ENCODE measurements at regions not wholly inside any gene's neighbourhood (a gene's known extent, or its start where the extent isn't known, plus 50 kb on each side); places are given as distances from the start of the nearest gene placed in this dataset.
A peak's percentile ranks its signal among the peaks of the same experiment; 100 is the strongest.
"Not testable (repeated sequence)": the region's sequence is repeated elsewhere in the genome, so short reads cannot be mapped to it uniquely, and the experiment has no call there.

DNA sequence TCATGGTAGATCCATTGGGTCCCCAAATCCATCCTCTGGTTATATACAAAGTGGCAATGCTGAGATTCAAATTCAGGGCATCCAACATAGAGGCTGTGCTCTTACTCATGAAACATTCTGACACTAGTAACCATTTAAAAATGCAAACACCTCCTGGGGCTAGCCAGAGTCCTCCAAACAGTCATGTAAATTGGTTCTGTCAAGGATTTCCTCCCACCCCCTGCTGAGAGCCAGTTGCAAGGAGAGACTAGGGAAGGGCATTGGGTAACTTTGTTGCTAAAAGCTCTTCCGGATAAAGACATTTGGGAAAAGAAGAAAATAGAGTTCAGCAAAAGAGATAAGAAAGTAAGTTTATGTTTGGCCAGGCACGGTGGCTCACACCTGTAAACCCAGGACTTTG, 58.3 kb downstream of the ART5 start:
- DNase-seq = not testable (repeated sequence)

DNA sequence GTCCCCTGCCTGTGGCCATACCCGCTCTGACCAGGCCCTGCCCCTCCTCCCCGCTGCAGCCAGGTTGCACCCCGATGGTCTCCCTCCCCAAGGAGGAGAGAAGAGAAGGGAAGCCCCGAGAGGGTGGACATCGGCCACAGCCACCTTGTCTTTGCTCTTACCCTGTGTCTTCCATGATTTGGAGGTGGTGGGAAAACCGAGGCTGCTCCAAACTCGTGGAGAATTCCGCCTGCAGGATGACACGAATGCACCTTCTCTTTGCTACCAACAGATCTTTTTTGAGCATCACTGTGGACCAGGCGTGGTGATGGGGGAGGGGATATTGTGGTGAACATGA, 60.4 kb downstream of the ART5 start:
- DNase-seq = not testable (repeated sequence)

DNA sequence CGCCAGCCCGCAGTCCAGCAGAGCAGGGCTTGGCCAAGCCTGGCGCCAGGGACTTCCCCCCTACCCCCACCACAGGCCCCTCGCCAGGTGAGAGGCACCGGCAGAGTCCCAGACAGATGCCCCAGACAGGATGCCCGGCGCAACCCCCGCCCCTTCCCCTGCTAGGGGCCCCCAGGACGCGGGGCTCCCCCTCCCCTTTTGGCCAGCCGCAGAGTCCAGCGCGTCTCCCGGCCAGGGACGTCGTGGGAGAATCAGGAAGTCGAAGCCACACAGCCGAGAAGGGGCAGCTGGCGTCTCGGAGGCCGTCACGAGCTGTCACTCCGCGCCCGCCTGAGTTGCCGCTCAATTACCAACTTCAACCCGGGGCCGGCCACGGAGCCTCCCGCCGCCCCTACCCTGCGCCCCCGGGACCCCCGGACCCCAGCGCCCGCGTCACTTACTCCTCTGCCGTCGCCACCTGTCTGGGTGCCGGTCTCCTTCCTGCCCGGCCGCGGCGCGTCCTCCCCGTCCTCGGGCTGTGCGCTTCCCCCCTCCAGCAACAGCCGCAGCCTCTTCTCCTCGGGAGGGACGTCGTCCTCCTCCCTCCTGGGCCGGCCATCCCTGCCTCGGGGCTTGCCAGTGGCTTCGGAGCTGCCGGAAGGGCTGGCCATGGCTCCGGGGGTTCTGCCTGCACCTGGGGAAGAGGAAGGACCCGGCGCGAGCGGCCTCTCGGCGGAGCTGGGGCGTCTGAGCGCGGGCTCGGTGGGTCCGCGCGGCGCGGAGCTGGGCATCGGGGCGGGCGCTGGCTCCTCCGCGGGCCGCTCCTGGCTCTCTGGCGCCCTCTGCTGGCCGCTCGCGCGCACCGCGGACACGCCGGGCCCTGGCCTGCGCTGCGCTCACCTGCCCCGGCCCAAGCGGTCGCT, 61.1 kb downstream of the ART5 start:
- peak; percentile 82 for DNase-seq

DNA sequence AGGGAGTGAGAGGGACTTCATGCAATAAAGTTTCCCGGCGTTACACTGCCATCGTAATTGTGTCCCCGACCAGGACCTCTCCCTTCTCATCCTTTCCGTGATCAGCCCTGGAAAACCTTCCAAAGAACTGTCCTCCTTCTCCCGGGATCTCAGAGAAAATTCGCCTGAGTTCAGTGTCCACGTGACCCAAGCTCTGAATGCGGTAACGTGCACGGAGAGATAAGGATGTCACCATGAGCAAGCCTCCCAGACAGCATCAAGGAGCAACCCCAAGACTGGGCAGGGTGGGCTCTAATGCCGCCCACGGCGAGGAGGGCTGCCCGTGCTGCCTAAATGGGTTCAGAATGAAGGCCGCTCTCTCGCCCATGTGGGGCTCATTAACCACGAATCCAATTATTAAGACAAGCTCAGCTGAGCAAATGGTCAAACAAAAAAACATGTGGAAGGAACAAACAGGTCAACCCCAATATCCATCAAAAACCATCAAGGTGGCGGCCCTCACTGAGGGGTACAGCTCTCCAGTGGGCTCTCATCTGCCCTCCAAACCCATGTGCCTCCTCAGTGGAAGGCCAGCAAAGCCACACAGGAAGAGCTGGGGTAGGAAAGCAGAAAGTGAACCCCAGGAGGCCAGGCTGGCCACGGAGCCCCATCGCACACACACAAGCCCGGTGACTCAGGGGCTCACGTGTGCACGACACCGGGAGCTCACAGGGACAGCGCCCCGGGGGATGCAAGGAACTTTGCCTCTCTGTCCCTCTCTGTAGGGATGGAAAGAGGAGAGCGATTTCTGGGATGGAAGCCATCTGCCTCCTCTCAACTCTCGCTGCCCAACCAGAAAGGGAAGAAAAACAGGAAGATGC, 62.0 kb downstream of the ART5 start:
- not testable (repeated sequence) for DNase-seq

DNA sequence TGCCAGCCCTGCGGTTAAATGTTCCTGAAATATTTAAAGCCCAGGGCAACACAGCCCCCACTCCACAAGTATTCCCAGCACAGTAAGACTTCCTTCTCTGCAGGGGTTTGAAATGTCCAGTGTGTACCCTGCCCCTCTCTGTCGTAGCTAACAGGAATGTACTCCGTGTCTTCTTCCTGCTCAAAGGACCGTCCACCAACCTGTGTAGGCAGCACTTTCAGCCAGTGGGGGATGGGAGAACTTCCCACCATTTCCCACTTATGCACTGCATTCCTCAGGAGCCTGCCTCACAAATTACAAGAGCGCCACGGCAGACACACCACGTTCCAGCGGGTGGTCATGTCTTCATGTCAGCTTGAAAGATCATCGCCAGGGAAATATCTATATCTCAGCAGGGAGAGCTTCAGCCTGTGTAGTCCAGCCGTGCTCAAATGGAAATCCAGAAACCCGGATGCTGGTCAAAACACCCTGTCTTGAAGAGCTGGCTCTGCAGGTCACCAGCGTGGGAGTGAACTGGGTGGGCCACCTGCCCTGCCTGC, 65.7 kb downstream of the ART5 start:
- DNase-seq = not testable (repeated sequence)

DNA sequence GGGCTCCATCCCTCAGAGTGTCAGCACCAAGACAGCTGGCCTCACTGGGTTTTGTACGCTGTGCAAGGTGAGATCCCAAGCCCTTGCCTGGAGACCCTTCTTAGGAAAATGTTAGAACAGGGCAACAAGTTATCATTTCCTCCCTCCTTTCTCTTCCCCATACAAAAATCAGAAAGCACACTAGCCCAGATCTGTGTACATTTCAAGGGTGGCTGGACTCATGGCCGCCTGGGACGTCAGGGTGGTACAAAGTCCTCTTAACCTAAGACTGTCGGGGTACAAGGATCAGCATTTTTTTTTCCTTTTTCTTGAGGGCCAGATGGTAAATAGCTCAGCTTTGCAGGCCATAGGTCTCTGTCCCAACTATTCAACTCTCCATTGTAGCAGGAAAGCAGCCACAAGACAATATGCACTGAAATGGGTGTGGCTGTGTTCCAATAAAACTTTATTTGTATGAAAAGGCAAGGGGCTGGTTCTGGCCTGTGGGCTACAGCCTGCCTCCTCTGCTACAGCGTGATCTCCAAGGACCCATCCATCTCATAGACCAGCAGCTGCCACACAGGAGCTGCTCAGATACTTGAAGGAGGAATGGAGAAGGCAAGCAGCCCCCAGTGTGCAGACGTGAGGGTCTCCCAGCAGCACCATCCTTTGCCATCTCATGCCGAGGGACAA, 68.7 kb downstream of the ART5 start:
- not testable (repeated sequence) for DNase-seq

DNA sequence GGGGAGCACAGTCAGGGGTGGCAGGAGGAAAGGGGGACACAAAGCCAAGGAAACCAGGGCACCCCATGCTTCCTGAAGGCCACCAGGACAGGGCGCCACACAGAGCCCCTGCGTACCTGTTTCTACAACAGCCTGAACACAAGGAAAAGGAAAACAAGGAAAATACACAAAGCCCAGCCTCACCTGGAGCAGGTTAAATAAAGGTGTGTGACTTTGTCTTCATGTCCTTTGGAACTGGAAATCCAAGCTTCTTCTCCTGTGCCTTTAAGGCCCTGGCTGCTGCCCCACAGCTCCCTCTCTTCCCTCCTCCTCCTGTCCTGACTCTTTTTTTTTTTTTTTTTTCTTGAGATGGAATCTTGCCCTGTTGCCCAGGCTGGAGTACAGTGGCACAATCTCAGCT, 70.0 kb downstream of the ART5 start:
- not testable (repeated sequence) for DNase-seq

DNA sequence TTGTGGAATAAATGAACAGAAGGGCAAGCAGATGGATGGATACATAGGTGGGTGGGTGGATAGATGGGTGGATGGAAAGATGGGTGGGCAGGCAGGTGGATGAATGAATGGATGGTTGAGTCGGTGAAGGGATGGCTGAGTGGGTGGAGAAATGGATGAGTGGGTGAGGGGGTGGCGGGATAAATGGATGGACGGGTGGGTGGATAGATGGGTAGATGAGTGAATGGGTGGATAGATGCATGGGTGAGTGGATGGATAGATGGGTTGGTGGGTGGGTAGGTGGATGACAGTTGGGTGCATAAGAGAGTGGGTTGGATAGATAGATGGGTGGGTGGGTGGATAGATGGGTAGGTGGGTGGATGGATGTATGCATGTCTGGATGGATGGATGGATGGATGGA, 76.0 kb downstream of the ART5 start:
- DNase-seq = not testable (repeated sequence)

DNA sequence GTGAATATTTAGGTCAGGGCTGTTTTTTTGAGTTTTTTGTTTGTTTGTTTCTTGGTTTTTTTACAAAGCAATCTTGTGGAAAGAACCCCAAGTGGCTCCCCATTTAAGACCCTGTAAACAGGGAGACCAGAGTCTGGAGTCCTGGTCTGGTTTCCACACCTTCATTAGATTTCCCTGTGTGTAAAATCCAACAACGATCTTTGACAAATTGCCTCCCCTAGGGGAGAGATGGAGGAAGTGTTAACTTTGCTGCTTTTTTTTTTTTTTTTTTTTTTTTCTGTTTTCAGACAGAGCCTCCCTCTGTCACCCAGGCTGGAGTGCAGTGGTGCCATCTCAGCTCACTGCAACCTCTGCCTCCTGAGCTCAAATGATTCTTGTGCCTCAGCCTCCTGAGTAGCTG, 77.4 kb downstream of the ART5 start:
- DNase-seq = not testable (repeated sequence)

DNA sequence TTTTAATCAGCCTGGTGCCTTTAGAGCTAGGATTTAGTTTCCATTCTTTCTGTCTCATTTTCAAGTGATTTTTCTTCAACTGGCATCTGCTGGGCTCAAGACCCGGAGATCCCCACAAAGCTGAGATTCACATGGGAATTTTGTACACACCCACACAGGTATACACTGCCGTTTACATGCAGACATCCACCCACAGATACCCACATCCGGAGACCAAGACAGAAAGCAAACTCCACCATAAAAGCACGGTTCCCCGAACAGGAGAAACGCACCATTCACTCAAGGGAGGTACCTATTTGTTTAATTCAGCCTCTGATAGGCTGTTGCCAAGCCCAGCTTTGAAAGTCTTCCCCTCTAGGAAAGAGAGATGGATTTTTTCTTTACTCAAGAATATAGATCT, 87.2 kb downstream of the ART5 start:
- DNase-seq = not testable (repeated sequence)

DNA sequence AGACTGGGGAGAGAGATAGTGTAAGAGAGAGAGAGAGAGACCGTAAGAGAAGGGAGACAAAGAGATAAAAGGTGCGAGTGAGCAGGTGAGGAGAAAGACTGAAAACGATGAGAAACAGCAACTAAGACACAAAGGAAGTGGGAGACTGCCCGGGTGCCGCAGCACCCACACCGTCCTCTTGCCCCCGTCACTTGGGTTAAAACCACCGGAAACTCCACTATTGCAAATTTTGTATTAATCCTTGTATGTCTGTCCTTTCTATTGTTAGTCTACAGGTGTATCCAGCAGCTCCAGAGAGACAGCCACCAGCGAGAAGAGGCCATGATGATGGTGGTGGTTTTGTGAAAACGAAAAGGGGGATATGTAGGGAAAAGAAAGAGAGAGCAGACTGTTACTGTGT, 96.8 kb downstream of the ART5 start:
- not testable (repeated sequence) for DNase-seq

DNA sequence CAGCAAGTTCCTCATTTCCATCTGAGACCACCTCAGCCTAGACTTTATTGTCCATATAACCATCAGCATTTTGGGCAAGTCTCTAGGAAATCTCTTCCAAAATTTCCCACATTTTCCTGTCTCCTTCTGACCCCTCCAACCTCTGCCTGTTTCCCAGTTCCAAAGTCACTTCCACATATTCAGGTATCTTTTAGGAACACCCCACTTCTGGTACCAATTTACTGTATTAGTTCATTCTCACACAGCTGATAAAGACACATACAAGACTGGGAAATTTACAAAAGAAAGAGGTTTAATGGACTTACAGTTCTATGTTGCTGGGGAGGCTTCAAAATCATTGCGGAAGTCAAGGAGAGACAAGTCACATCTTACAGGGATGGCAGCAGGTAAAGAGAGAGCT, 103.6 kb downstream of the ART5 start:
- not testable (repeated sequence) for DNase-seq

DNA sequence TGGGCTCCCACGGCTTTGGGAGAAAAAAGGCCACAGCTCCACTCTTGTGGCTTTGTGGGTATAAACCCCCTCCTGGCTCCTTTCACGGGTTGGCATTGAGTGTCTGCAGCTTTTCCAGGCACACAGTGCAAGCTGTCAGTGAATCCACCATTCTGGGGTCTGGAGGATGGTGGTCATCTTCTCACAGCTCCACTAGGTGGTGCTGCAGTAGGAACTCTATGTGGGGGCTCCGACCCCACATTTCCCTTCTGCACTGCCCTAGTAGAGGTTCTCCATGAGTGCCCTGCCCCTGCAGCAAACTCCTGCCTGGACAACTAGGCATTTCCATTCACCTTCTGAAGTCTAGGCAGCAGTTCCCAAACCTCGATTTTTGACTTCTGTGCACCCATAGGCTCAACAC, 104.5 kb downstream of the ART5 start:
- DNase-seq = not testable (repeated sequence)

DNA sequence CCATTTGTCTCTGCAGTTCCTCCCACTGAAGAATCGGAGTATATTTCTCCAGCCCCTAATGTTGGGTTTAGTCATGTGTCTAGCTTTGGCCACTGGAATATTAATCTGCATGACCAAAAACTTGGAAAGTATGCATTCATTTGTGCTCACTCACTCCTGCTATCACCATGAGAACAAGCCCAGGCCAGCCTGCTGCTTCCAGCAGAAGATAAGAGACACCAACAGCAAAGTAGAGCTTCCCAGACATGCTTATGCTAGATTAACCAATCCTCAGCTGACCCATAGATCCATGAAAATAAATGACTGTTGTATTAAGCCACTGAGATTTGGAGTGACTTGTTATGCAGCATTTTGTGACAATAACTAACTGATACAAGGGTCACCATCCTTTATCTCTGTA, 108.8 kb downstream of the ART5 start:
- not testable (repeated sequence) for DNase-seq

DNA sequence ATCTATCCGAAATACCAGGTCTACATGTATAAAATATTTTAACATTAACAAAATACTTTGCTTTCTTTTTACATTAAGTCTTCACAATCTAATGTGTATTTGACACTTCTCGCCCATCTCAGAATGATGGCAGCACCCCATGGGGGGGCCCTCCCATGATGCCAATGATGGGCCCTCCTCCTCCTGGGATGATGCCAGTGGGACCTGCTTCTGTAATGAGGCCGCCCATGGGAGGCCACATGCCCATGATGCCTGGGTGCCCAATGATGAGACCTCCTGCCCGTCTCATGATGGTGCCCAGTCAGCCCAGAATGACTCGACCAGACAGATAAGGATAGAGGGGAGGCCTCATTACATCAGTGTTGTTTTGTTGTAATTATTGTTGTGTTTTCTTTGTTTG, 110.5 kb downstream of the ART5 start:
- not testable (repeated sequence) for DNase-seq

DNA sequence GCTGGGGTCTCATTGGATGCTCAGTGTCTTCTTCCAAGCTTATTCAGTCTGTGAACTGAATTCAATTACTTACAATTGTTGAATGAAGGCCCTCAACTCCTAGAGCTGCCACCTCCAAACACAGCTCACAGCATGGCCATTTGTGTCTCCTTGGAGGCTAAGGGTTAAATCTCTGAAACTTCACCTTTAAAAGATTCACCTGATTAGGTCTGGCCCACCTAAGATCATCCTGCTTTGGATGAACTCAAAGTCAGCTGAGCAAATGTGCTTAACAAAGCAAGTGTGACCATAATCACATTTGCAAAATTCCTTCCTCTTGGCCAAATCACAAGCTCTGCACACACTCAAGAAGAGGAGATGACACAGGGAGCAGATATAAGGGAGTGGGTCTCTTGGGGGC, 118.2 kb downstream of the ART5 start:
- DNase-seq = not testable (repeated sequence)

DNA sequence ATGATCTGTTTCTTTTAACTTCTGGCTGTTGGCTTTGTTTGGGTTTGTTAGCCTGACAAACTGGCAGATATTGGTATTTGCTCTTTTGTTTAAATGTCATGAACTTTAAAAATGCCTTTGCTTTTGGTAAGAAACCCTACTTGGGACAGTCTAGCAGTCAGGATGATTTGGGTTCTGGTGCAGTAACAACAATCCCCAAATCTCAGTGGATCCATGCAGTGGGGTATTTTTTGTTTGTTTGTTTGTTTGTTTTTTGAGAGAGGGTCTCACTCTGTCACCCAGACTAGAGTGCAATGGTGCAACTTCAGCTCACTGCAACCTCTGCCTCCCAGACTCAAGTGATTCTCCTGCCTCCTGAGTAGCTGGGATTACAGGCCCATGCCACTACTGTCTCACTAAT, 120.9 kb downstream of the ART5 start:
- not testable (repeated sequence) for DNase-seq

DNA sequence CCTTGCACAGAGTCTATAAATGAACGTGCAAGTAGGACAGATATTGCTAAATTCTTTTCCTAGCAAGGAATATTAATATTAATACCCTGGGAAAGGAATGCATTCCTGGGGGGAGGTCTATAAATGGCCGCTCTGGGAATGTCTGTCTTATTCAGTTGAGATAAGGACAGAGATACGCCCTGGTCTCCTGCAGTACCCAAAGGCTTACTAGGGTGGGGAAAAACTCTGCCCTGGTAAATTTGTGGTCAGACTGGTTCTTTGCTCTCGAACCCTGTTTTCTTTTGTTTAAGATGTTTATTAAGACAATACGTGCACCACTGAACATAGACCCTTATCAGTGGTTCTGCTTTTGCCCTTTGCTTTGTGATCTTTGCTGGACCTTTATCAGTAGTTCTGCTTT, 122.0 kb downstream of the ART5 start:
- not testable (repeated sequence) for DNase-seq

DNA sequence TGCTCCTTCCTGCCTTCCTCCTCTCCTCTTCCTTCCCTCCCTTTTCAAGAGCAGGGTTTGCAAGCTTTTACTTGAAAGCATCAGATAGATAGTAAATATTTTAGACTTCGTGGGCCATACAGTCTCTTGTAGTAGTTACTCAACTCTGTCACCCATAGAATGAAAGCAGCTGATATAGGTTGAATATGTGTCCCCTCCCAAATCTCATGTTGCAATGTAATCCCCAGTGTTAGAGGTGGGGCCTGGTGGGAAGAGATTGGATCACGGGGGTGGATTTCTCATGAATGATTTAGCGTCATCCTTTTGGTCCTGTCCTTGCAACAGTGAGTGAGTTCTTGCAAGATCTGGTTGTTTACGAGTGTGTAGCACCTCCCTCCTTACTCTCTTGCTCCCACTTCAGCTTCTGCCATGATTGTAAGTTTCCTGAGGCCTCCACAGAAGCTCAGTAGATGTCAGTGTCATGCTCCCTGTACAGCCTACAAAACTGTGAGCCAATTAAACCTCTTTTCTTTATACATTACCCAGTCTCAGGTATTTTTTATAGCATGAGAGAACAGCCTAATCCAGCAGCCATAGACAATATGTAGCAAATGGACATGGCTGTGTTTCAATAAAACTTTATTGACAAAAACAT, 124.7 kb downstream of the ART5 start:
- not testable (repeated sequence) for DNase-seq

DNA sequence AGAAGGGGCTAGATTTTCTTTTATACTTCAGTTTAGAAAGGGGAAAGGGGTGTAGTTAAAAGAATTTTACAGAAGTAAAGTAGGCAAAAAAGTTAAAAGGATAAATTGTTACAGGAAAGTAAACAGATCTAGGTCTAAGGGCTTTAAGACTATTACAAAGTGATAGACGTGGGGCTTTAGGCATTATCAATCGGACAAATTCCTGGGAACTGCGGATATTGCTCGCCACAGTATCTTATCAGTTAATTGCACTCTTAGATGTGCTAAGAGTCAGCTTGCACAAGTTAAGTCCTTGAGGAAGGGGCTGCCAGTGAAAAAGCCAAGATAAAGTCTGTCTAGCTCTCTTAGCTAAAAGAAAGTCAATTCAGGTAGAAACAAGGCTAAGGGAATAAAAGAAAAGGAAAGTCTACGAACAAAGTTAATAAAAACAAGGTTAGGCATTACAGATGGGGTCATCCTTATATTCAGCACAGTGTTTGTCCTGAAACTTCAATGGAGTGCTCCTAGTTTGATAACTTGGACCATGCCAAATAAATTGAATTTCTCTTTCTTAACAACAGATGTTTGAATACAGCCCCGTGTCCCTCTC, 125.4 kb downstream of the ART5 start:
- DNase-seq = not testable (repeated sequence)

DNA sequence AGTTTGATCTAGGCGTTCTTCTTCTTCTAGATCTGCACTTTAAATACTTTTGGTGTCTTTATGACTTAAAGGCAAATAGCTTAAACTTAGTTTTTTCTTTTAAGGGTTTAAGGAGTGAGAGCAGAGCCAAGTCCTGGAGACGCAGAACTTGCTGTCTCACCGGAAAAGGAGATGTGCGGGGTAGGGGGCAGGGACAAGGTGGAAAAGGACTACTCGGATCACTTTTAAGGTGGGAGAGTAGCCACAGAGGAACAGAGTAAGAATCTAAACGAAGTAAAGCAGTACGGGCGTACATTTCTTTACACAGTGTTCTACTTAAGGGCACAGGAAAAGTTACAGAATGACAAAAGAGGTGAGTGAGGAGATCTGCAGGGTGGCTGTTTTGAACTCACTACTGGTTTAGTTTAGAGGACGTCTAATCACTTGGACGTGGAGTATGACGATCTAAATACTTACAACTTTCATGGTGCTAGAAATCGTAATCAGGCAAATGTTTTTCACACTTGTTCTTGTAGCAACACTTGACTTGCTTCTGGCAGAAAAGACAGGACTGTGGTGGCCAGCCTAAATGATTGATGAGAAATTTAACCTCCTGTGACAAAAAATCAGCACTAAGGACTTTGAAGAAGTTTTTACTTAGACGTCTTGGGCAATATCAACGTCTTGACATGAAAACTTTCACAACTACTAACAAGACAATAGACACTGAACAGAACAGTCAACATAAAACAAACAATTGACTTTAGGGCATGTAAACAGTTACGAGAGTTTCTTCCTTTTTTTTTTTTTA, 127.0 kb downstream of the ART5 start:
- DNase-seq = not testable (repeated sequence)
